Endothelial cell of hepatic sinusoid (primary cell): ENCODE measurements at regions not wholly inside any gene's neighbourhood (a gene's known extent, or its start where the extent isn't known, plus 50 kb on each side); places are given as distances from the start of the nearest gene placed in this dataset.

Experiments
- in situ Hi-C: cut with HindIII; loops from 2 replicates; pipeline ENCODE4 v1.10.0; 2017; ENCODE audit warnings: low sequenced_read_pairs

- in situ Hi-C loops, result loop anchor here (25.0 kb wide), 1 partner anchor 260 kb away; no protein-coding TSS in a partner anchor
These were observed 78.9 kb upstream of the THY1 start for GRCh38 chr11:119501777-119502405.

GRCh38 chr11:119497717-119498116 lies 74.7 kb upstream of the THY1 start:
- in situ Hi-C loops, result no loop called here

- in situ Hi-C loops, result no loop called here
These were observed 74.0 kb upstream of the THY1 start for GRCh38 chr11:119496997-119497396.

GRCh38 chr11:119496469-119496868 lies 73.5 kb upstream of the THY1 start:
- in situ Hi-C loops, result no loop called here

- in situ Hi-C loops, result no loop called here
These were observed 70.7 kb upstream of the THY1 start for GRCh38 chr11:119493712-119494111.

- in situ Hi-C loops, result no loop called here
These were observed 69.0 kb upstream of the THY1 start for GRCh38 chr11:119491753-119492510.

GRCh38 chr11:119490253-119491006 lies 67.5 kb upstream of the THY1 start:
- in situ Hi-C loops, result no loop called here

GRCh38 chr11:119489087-119489486 lies 66.1 kb upstream of the THY1 start:
- in situ Hi-C loops, result loop anchor here (5.0 kb wide), 1 partner anchor 53 kb away; no protein-coding TSS in a partner anchor

- in situ Hi-C loops, result loop anchor here (5.0 kb wide), 1 partner anchor 54 kb away; no protein-coding TSS in a partner anchor
These were observed 65.5 kb upstream of the THY1 start for GRCh38 chr11:119488256-119488995.

- in situ Hi-C loops, result loop anchor here (5.0 kb wide), 1 partner anchor 56 kb away; no protein-coding TSS in a partner anchor
These were observed 63.8 kb upstream of the THY1 start for GRCh38 chr11:119486691-119487259.

- in situ Hi-C loops, result loop anchor here (5.0 kb wide), 1 partner anchor 56 kb away; no protein-coding TSS in a partner anchor
These were observed 63.0 kb upstream of the THY1 start for GRCh38 chr11:119486016-119486415.

GRCh38 chr11:119484741-119485605 lies 62.0 kb upstream of the THY1 start:
- in situ Hi-C loops, result loop anchor here (5.0 kb wide), 1 partner anchor 57 kb away; no protein-coding TSS in a partner anchor

GRCh38 chr11:119483881-119484371 lies 61.0 kb upstream of the THY1 start:
- in situ Hi-C loops, result no loop called here

GRCh38 chr11:119483341-119483880 lies 60.4 kb upstream of the THY1 start:
- in situ Hi-C loops, result no loop called here

- in situ Hi-C loops, result no loop called here
These were observed 59.6 kb upstream of the THY1 start for GRCh38 chr11:119482521-119483011.

- in situ Hi-C loops, result no loop called here
These were observed 58.9 kb upstream of the THY1 start for GRCh38 chr11:119481667-119482400.

- in situ Hi-C loops, result no loop called here
These were observed 58.2 kb upstream of the THY1 start for GRCh38 chr11:119481021-119481666.
